Endodermal cell (in vitro differentiated cells): ENCODE measurements at regions not wholly inside any gene's neighbourhood (a gene's known extent, or its start where the extent isn't known, plus 50 kb on each side); places are given as distances from the start of the nearest gene placed in this dataset.

ENCODE experiments used
- DNase-seq: peaks from one replicate; pipeline ENCODE4 v3.0.0-alpha.2; 2017
- H3K27ac ChIP-seq: 2 replicates; pipeline ENCODE4 v1.5.1; 2013; ENCODE audit warnings: mild to moderate bottlenecking, low read depth, low read length, moderate library complexity
- H3K27me3 ChIP-seq: 2 replicates; pipeline ENCODE4 v1.6.1; 2013; ENCODE audit warnings: mild to moderate bottlenecking, low read length, moderate library complexity; ENCODE audit not compliant: insufficient read depth, control insufficient read depth, poor library complexity, severe bottlenecking
- H3K36me3 ChIP-seq: 2 replicates; pipeline ENCODE4 v1.7.0; 2013; ENCODE audit warnings: mild to moderate bottlenecking, low read length, moderate library complexity; ENCODE audit not compliant: control insufficient read depth, insufficient read depth
- H3K4me1 ChIP-seq: one replicate; pipeline ENCODE4 v1.7.0; 2013; ENCODE audit warnings: low read length; ENCODE audit not compliant: control insufficient read depth, insufficient read depth
- H3K4me3 ChIP-seq: 2 replicates; pipeline ENCODE4 v1.5.1; 2013; ENCODE audit warnings: mild to moderate bottlenecking, low read length, moderate library complexity
- H3K9ac ChIP-seq: 2 replicates; pipeline ENCODE4 v1.6.1; 2013; ENCODE audit warnings: mild to moderate bottlenecking, low read length, moderate library complexity; ENCODE audit not compliant: poor library complexity, severe bottlenecking; ENCODE audit errors: extremely low read depth
- H3K9me3 ChIP-seq: 2 replicates; pipeline ENCODE4 v1.6.1; 2013; ENCODE audit warnings: mild to moderate bottlenecking, low read length, moderate library complexity; ENCODE audit not compliant: control insufficient read depth
- H3K27ac Mint-ChIP-seq: 2 replicates; pipeline ENCODE4 v1.8.0; 2020; ENCODE audit warnings: mixed read lengths
- H3K27me3 Mint-ChIP-seq: 2 replicates; pipeline ENCODE4 v1.8.0; 2021; ENCODE audit warnings: mild to moderate bottlenecking, mixed read lengths; ENCODE audit not compliant: insufficient read depth
- H3K36me3 Mint-ChIP-seq: 2 replicates; pipeline ENCODE4 v1.8.0; 2020; ENCODE audit warnings: low read depth, mixed read lengths
- H3K4me1 Mint-ChIP-seq: 2 replicates; pipeline ENCODE4 v1.8.0; 2020; ENCODE audit warnings: mixed read lengths
- H3K4me3 Mint-ChIP-seq: 2 replicates; pipeline ENCODE4 v1.8.0; 2020; ENCODE audit warnings: mild to moderate bottlenecking, moderate library complexity, mixed read lengths
- H3K9me3 Mint-ChIP-seq: 2 replicates; pipeline ENCODE4 v1.8.0; 2020; ENCODE audit warnings: mild to moderate bottlenecking, mixed read lengths
- CTCF ChIP-seq: fragments of 200-600 bp; sonication (generic); conservative IDR thresholded peaks from 2 replicates; pipeline ENCODE4 v1.5.0; 2021; ENCODE audit warnings: antibody characterized with exemption, mild to moderate bottlenecking
- WGBS, 2 experiments: methylation state at CpG; one replicate each; pipeline versions ENCODE4 v1.1.5 to v1.1.7; 2013; ENCODE audit warnings: missing lambda C conversion rate in 2 of 2, mixed read lengths in 1 of 2; ENCODE audit not compliant: insufficient coverage in 1 of 2, insufficient read length in 1 of 2; 5-methylcytosine and 5-hydroxymethylcytosine counted together

- Mint-ChIP-seq H3K36me3 (no peaks in the 10 kb centered on the region), H3K27ac (no peak overlapping the region), H3K27me3 (peaks cover 13% of the 10 kb centered on the region), H3K4me3 (no peak overlapping the region), H3K9me3 (no peaks in the 10 kb centered on the region), H3K4me1 (peaks cover 18% of the 10 kb centered on the region)
- H3K9me3 ChIP-seq = no peaks in the 10 kb centered on the region
- peaks cover 8% of the 10 kb centered on the region for H3K4me1 ChIP-seq
- no peak for DNase-seq
- no peak overlapping the region for H3K4me3 ChIP-seq
- 89 to 100% methylated on average over 1 to 4 of the region's 4 CpGs for WGBS, 2 experiments
- no peak overlapping the region for H3K9ac ChIP-seq
- H3K27ac ChIP-seq = no peak overlapping the region
- no peak for TF ChIP-seq CTCF
- no peaks in the 10 kb centered on the region for H3K36me3 ChIP-seq
- H3K27me3 ChIP-seq = no peaks in the 10 kb centered on the region
Measured at GRCh38 chr2:217338306-217338916, 478.5 kb upstream of the TNP1 start.

GRCh38 chr2:217337771-217338170, 477.9 kb upstream of the TNP1 start:
- H3K9me3 ChIP-seq = no peaks in the 10 kb centered on the region
- WGBS, 2 experiments = 100% methylated on average over 1 to 2 of the region's 3 CpGs
- H3K27ac ChIP-seq = no peak overlapping the region
- DNase-seq = no peak
- H3K27me3 ChIP-seq = no peaks in the 10 kb centered on the region
- no peak overlapping the region for H3K9ac ChIP-seq
- no peak overlapping the region for H3K27ac Mint-ChIP-seq
- no peak for TF ChIP-seq CTCF
- no peaks in the 10 kb centered on the region for H3K9me3 Mint-ChIP-seq
- peaks cover 22% of the 10 kb centered on the region for H3K4me1 Mint-ChIP-seq
- peaks cover 13% of the 10 kb centered on the region for H3K27me3 Mint-ChIP-seq
- H3K36me3 ChIP-seq = no peaks in the 10 kb centered on the region
- H3K36me3 Mint-ChIP-seq = no peaks in the 10 kb centered on the region
- H3K4me3 Mint-ChIP-seq = no peak overlapping the region
- H3K4me3 ChIP-seq = no peak overlapping the region
- peaks cover 8% of the 10 kb centered on the region for H3K4me1 ChIP-seq

GRCh38 chr2:217336694-217337093, 476.8 kb upstream of the TNP1 start:
- no peak overlapping the region for H3K4me3 Mint-ChIP-seq
- no peak overlapping the region for H3K27ac Mint-ChIP-seq

More at GRCh38 chr2:217336694-217337093, 476.8 kb upstream of the TNP1 start:
- Histone ChIP-seq H3K4me1 (peaks cover 8% of the 10 kb centered on the region), H3K27me3 (no peaks in the 10 kb centered on the region), H3K9me3 (no peaks in the 10 kb centered on the region), H3K9ac (no peak overlapping the region), H3K4me3 (no peak overlapping the region), H3K36me3 (no peaks in the 10 kb centered on the region), H3K27ac (no peak overlapping the region)
- no peak for DNase-seq
- no peaks in the 10 kb centered on the region for H3K36me3 Mint-ChIP-seq
- no peaks in the 10 kb centered on the region for H3K9me3 Mint-ChIP-seq
- H3K4me1 Mint-ChIP-seq = peaks cover 29% of the 10 kb centered on the region
- no peak for TF ChIP-seq CTCF
- H3K27me3 Mint-ChIP-seq = peaks cover 13% of the 10 kb centered on the region
- WGBS, 2 experiments = 83 to 92% methylated on average over 3 to 4 of the region's 4 CpGs
